Left ventricle myocardium inferior (tissue), 1 donor: ENCODE measurements at regions not wholly inside any gene's neighbourhood (a gene's known extent, or its start where the extent isn't known, plus 50 kb on each side); places are given as distances from the start of the nearest gene placed in this dataset.

Experiments used
- DNase-seq: peaks from one replicate; pipeline ENCODE4 v3.0.0-alpha.2; 2020
- H3K27ac ChIP-seq: fragments of 200-600 bp; replicated peaks from 2 replicates; pipeline ENCODE4 v1.8.0; 2021
- H3K27me3 ChIP-seq: fragments of 200-600 bp; 2 replicates; pipeline ENCODE4 v1.8.0; 2021; ENCODE audit warnings: low read depth
- H3K36me3 ChIP-seq: fragments of 200-600 bp; 2 replicates; pipeline ENCODE4 v1.8.0; 2021
- H3K4me1 ChIP-seq: fragments of 200-600 bp; 2 replicates; pipeline ENCODE4 v1.8.0; 2021
- H3K4me3 ChIP-seq: fragments of 200-600 bp; 2 replicates; pipeline ENCODE4 v1.8.0; 2021; ENCODE audit warnings: mild to moderate bottlenecking, moderate library complexity
- H3K9me3 ChIP-seq: fragments of 200-600 bp; replicated peaks from 2 replicates; pipeline ENCODE4 v1.8.0; 2021
- CTCF ChIP-seq: fragments of 200-600 bp; IDR thresholded peaks from 2 replicates; pipeline ENCODE4 v1.8.0; 2021; ENCODE audit warnings: antibody characterized with exemption, mild to moderate bottlenecking, borderline replicate concordance
- intact Hi-C: fragments of 100-400 bp; cut with micrococcal nuclease; formaldehyde crosslinking; loops from one replicate; pipeline ENCODE4 v1.11.0; 2022
- donor health status: DM: no; HTN: yes; CAD: no; lungs with severe emphysema.

DNA sequence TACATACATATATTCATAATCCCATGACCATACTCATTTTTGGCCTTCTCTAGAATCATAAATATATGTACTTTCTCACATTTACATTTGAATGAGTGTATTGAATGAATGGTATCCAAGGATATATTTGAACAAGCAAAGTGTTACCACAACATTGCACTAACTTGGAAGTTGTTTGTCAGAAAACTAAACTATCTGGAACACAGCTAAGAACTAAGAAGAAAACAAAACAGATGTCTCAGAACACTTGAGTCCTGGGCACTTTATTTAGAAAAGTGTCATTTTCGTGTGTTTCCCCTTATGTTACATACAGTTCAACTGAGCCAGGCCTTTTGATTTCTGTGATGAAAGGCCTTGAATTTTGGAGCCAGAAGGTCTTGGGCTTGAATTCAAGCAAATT lies 466.7 kb upstream of the FAT1 start:
- no peaks in the 10 kb centered on the region for H3K9me3 ChIP-seq
- no peaks in the 10 kb centered on the region for H3K36me3 ChIP-seq
- intact Hi-C loops: no loop called here
- DNase-seq: no peak
- no peak overlapping the region for H3K27ac ChIP-seq
- no peaks in the 10 kb centered on the region for H3K27me3 ChIP-seq
- no peak overlapping the region for H3K4me3 ChIP-seq
- no peaks in the 10 kb centered on the region for H3K4me1 ChIP-seq
- no peak for TF ChIP-seq CTCF

- intact Hi-C loops: no loop called here
- H3K27me3 ChIP-seq: no peaks in the 10 kb centered on the region
- H3K4me1 ChIP-seq: no peaks in the 10 kb centered on the region
- H3K27ac ChIP-seq: no peak overlapping the region
- H3K9me3 ChIP-seq: no peaks in the 10 kb centered on the region
- no peak for DNase-seq
- no peak for TF ChIP-seq CTCF
- no peak overlapping the region for H3K4me3 ChIP-seq
- H3K36me3 ChIP-seq: no peaks in the 10 kb centered on the region
Measured at GRCh38 chr4:187191676-187192075, 468.0 kb upstream of the FAT1 start.

- no peaks in the 10 kb centered on the region for H3K36me3 ChIP-seq
- H3K4me3 ChIP-seq: no peak overlapping the region
- no peaks in the 10 kb centered on the region for H3K27me3 ChIP-seq
- no peak for DNase-seq
- no peak overlapping the region for H3K27ac ChIP-seq
- TF ChIP-seq CTCF: no peak
- no peaks in the 10 kb centered on the region for H3K4me1 ChIP-seq
- H3K9me3 ChIP-seq: no peaks in the 10 kb centered on the region
- intact Hi-C loops: no loop called here
Measured at GRCh38 chr4:187192266-187192665, 468.6 kb upstream of the FAT1 start.

DNA sequence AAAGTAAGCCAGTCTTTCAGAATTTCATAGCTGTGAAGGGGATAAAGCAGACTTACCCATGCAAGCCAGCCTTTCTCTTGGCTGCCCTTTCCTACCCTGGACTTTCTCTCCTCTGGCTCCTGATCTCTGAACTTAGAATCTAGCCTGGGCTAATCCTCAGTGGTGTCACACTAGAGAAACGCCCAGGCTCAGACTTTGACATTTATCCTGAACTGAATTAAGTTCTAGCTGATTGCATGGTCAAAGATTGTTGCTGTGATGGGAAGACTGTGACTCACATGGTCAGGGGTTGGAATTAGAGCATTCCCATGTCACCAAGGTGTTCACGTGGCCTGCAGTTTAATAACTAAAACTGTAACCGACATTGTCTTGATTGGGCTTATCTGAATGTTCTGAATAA lies 469.5 kb upstream of the FAT1 start:
- no peak for TF ChIP-seq CTCF
- no peaks in the 10 kb centered on the region for H3K27me3 ChIP-seq
- intact Hi-C loops: no loop called here
- no peak for DNase-seq
- H3K27ac ChIP-seq: no peak overlapping the region
- peaks cover 6% of the 10 kb centered on the region for H3K9me3 ChIP-seq
- no peaks in the 10 kb centered on the region for H3K4me1 ChIP-seq
- no peak overlapping the region for H3K4me3 ChIP-seq
- H3K36me3 ChIP-seq: no peaks in the 10 kb centered on the region

- H3K27me3 ChIP-seq: no peaks in the 10 kb centered on the region
- intact Hi-C loops: no loop called here
- DNase-seq: no peak
- H3K4me3 ChIP-seq: no peak overlapping the region
- H3K4me1 ChIP-seq: no peaks in the 10 kb centered on the region
- no peak for TF ChIP-seq CTCF
- peaks cover 35% of the 10 kb centered on the region for H3K9me3 ChIP-seq
- no peak overlapping the region for H3K27ac ChIP-seq
- no peaks in the 10 kb centered on the region for H3K36me3 ChIP-seq
Measured at GRCh38 chr4:187204389-187204918, 480.8 kb upstream of the FAT1 start.

DNA sequence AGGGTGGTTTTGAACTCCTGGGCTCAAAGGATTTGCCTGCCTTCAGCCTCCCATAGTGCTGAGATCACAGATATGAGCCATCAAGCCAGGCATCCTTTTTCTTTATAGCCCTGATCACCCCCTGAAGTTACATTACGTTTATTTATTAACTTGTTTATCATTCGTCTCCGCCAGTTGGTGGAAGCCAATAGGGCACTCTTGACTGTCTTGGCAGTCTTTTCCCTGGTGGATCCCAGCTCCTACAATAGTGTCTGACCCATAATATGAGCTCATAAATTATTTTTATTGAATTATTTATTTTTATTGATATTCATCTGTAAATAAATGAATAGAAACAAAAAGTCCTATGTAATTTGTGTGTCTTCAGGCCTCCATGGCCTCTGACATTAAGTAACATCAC lies 484.3 kb upstream of the FAT1 start:
- H3K4me3 ChIP-seq: no peak overlapping the region
- intact Hi-C loops: no loop called here
- no peaks in the 10 kb centered on the region for H3K4me1 ChIP-seq
- DNase-seq: no peak
- H3K27ac ChIP-seq: no peak overlapping the region
- H3K36me3 ChIP-seq: no peaks in the 10 kb centered on the region
- H3K9me3 ChIP-seq: peaks cover 21% of the 10 kb centered on the region
- H3K27me3 ChIP-seq: no peaks in the 10 kb centered on the region
- no peak for TF ChIP-seq CTCF
